ENCODE measurements at regions not wholly inside any gene's neighbourhood (a gene's known extent, or its start where the extent isn't known, plus 50 kb on each side); places are given as distances from the start of the nearest gene placed in this dataset.

- DNase-seq (ENCODE audit: extremely low spot score), result no peak
- TF ChIP-seq, protein P1, sequence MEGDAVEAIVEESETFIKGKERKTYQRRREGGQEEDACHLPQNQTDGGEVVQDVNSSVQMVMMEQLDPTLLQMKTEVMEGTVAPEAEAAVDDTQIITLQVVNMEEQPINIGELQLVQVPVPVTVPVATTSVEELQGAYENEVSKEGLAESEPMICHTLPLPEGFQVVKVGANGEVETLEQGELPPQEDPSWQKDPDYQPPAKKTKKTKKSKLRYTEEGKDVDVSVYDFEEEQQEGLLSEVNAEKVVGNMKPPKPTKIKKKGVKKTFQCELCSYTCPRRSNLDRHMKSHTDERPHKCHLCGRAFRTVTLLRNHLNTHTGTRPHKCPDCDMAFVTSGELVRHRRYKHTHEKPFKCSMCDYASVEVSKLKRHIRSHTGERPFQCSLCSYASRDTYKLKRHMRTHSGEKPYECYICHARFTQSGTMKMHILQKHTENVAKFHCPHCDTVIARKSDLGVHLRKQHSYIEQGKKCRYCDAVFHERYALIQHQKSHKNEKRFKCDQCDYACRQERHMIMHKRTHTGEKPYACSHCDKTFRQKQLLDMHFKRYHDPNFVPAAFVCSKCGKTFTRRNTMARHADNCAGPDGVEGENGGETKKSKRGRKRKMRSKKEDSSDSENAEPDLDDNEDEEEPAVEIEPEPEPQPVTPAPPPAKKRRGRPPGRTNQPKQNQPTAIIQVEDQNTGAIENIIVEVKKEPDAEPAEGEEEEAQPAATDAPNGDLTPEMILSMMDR (IDR thresholded peaks at IDR 0.05; ENCODE audit: control extremely low read depth, extremely low read depth, low read depth, missing control alignments), result no peak
- ChIA-PET CTCF (no interaction called here), POLR2A (no interaction called here)
These were observed 334.7 kb upstream of the FTMT start for GRCh38 chr5:121516997-121517396.

DNA sequence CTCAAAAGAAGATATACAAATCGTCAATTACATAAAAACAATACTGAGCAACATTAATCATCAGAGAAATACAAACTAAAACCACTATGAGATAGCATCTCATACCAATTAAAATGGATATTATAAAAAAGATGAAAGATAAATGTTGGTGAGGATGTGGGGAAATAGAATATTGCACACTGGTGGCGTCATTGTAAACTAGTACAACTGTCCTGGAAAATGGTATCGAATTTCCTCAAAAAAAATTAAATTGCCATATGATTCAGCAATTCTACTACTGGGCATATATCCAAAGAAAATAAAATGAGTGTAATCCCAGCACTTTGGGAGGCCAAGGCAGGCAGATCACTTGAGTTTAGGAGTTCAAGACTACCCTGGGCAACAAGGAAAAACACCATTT is 326.0 kb upstream of the FTMT start:
- DNase-seq (ENCODE audit: extremely low spot score), result no peak
- ChIA-PET POLR2A (no interaction called here), CTCF (no interaction called here)
- TF ChIP-seq, protein P1 (IDR thresholded peaks at IDR 0.05; ENCODE audit: control extremely low read depth, extremely low read depth, low read depth, missing control alignments), result no peak

DNA sequence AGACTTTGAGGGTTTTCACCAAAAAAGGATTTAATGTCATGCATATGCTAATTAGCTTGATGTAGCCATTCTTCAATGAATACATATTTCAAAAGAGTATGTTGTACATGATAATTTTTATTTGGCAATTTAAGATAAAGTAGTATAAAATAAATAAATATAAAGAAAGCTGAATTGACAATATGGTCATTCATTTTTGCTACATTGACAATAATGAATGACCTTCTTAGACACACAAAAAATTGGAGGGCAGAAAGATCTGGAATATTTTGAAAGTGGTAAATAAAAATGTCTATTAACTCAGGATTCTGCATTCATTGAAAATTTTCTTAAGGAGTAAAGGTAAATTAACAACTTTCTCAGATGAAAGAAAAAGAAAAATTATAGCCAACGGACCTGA is 324.8 kb upstream of the FTMT start:
- CTCF ChIA-PET, result no interaction called here
- POLR2A ChIA-PET, result no interaction called here
- no peak for DNase-seq (ENCODE audit: extremely low spot score)
- TF ChIP-seq, protein P1 (IDR thresholded peaks at IDR 0.05; ENCODE audit: control extremely low read depth, extremely low read depth, low read depth, missing control alignments), result no peak

DNA sequence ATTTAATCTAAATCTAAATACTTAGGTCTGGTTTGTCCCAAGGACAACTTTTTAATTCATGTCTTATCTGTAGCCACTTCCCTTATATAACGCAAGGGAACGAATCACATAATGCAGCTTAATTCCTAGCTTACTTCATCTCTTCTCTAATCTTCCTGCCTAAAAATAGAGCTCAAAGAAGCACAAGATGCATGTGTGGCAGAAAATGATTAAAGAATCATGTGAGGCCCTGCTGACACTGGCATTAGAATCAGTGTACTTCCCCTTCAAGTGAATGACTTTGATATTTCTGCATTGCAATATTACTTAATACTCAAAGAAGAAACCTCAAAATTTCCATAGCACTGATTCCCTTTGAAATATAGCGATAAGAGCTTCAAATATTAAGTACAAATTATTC is 317.9 kb upstream of the FTMT start:
- DNase-seq (ENCODE audit: extremely low spot score), result no peak
- POLR2A ChIA-PET, result no interaction called here
- CTCF ChIA-PET, result no interaction called here
- TF ChIP-seq, protein P1 (IDR thresholded peaks at IDR 0.05; ENCODE audit: control extremely low read depth, extremely low read depth, low read depth, missing control alignments), result no peak

DNA sequence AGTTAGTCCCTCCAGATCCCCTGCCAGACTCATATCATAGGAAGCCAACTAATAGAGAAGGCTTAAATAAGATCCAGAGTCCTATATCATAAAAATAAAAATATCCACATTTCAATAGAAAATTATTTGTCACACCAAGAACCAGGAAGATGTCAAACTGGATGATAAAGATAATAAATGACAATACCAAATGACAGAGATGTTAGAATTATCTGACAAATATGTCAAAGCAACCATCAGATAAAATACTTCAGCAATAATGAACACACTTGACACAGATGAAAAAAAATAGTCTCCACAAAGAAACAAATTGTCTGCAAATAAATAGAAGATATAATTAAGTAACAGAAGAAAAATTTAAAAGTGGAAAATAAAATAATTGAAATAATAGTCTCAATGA is 300.7 kb upstream of the FTMT start:
- POLR2A ChIA-PET, result no interaction called here
- no peak for DNase-seq (ENCODE audit: extremely low spot score)
- TF ChIP-seq, protein P1 (IDR thresholded peaks at IDR 0.05; ENCODE audit: control extremely low read depth, extremely low read depth, low read depth, missing control alignments), result no peak
- CTCF ChIA-PET, result no interaction called here

DNA sequence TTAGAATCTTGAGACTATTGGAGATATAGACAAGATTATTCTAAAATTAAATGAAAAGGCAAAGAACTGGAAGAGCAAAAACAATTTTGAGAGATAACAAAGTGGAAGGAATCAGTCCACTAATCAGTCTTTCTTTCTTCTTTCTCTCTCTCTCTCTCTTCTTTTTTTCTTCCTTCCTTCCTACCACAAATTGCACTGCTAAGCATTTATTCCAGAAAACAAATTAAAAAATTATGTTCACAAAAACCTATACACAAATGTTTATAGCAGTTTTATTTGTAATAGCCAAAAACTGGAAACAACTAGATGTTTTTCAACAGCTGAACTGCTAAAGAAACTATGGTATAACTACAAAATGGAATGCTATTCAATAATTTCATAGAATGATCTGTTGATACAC is 291.9 kb upstream of the FTMT start:
- DNase-seq (ENCODE audit: extremely low spot score), result no peak
- POLR2A ChIA-PET, result no interaction called here
- CTCF ChIA-PET, result no interaction called here
- TF ChIP-seq, protein P1 (IDR thresholded peaks at IDR 0.05; ENCODE audit: control extremely low read depth, extremely low read depth, low read depth, missing control alignments), result no peak

GRCh38 chr5:121572061-121572460 is 279.6 kb upstream of the FTMT start:
- TF ChIP-seq, protein P1 (IDR thresholded peaks at IDR 0.05; ENCODE audit: control extremely low read depth, extremely low read depth, low read depth, missing control alignments), result no peak
- CTCF ChIA-PET, result no interaction called here
- DNase-seq (ENCODE audit: extremely low spot score), result no peak
- POLR2A ChIA-PET, result no interaction called here

Data from GM10248 (cell line).